Psoas muscle (tissue), 7 donors: ENCODE measurements at regions not wholly inside any gene's neighbourhood (a gene's known extent, or its start where the extent isn't known, plus 50 kb on each side); places are given as distances from the start of the nearest gene placed in this dataset.

Experiments used
- ATAC-seq, 4 donors: fragments of 200-7000 bp; cut with Tn5 transposase; one replicate each; pipeline ENCODE4 v1.9.1; 2020; ENCODE audit warnings: moderate library complexity in 3 of 4, mild to moderate bottlenecking in 2 of 4
- DNase-seq, 2 donors: peaks; one replicate each; pipeline ENCODE4 v3.0.0-alpha.2; 2020
- H3K27ac ChIP-seq: fragments of 200-600 bp; one replicate; pipeline ENCODE4 v1.8.0; 2022
- H3K27me3 ChIP-seq, 3 donors: fragments of 200-600 bp in 1 of 3; one replicate each; pipeline versions ENCODE4 v1.6.1 to v1.8.0; 2013 to 2022; ENCODE audit warnings: low read length in 2 of 3, mild to moderate bottlenecking in 2 of 3, moderate library complexity in 1 of 3; ENCODE audit not compliant: insufficient read depth in 3 of 3
- H3K36me3 ChIP-seq, 2 donors: fragments of 200-600 bp in 1 of 2; one replicate each; pipeline versions ENCODE4 v1.6.1 to v1.8.0; 2013 to 2022; ENCODE audit warnings: low read depth in 1 of 2, mild to moderate bottlenecking in 1 of 2, moderate library complexity in 1 of 2; ENCODE audit not compliant: insufficient read depth in 1 of 2
- H3K4me1 ChIP-seq: fragments of 200-600 bp; one replicate; pipeline ENCODE4 v1.8.0; 2022
- H3K4me3 ChIP-seq: fragments of 200-600 bp; one replicate; pipeline ENCODE4 v1.8.0; 2022; ENCODE audit warnings: mild to moderate bottlenecking
- H3K9me3 ChIP-seq: fragments of 200-600 bp; one replicate; pipeline ENCODE4 v1.8.0; 2022
- CTCF ChIP-seq: fragments of 200-600 bp; IDR thresholded peaks from one replicate; pipeline ENCODE4 v1.8.0; 2022; ENCODE audit warnings: antibody characterized with exemption
- WGBS, 3 donors: extraction: QIAGEN DNeasy Blood & Tissue Kit; methylation state at CpG; one replicate each; pipeline versions ENCODE4 v1.1.6 to v1.1.7; 2013; 5-methylcytosine and 5-hydroxymethylcytosine counted together
- intact Hi-C, 2 donors: fragments of 100-400 bp; cut with DNase I; formaldehyde crosslinking; loops; one replicate each; pipeline versions ENCODE4 v1.11.0 to v1.14.2; 2022
- donor health status: healthy with polysubstance abuse.
- donor health status: DM: no; HTN: no; CAD: no; lungs with moderate emphysema.
- donor health status: Bipolar disorder and iron deficiency.
- donor health status: healthy.
- donor health status: DM: yes; HTN: yes; CAD: no.
- donor health status: DM: no; HTN: no; CAD: no.
- donor health status: DM: yes; HTN: yes; CAD: no.

- ATAC-seq: no peak
- WGBS, 3 donors: 72 to 88% (median 81%) methylated on average over 2 of the region's 2 CpGs
- TF ChIP-seq CTCF: no peak
- Histone ChIP-seq H3K27ac (no peak overlapping the region), H3K4me1 (no peaks in the 10 kb centered on the region), H3K4me3 (no peak overlapping the region), H3K9me3 (no peaks in the 10 kb centered on the region), H3K27me3 (no peaks in the 10 kb centered on the region), H3K36me3 (no peaks in the 10 kb centered on the region)
- no peak for DNase-seq
- intact Hi-C loops: no loop called here
Measured at GRCh38 chr1:217052196-217052595, 329.0 kb upstream of the ESRRG start.

GRCh38 chr1:217049721-217050120, 326.5 kb upstream of the ESRRG start:
- Histone ChIP-seq H3K9me3 (no peaks in the 10 kb centered on the region), H3K27ac (no peak overlapping the region), H3K36me3 (no peaks in the 10 kb centered on the region), H3K27me3 (no peaks in the 10 kb centered on the region), H3K4me1 (no peaks in the 10 kb centered on the region), H3K4me3 (no peak overlapping the region)
- peak in 1 of 4 donors; percentile 16 for ATAC-seq
- no peak for TF ChIP-seq CTCF
- no peak for DNase-seq
- 9 to 19% (median 16%) methylated on average over 2 of the region's 2 CpGs for WGBS, 3 donors
- intact Hi-C loops: no loop called here

GRCh38 chr1:217049081-217049480, 325.9 kb upstream of the ESRRG start:
- Histone ChIP-seq H3K4me3 (no peak overlapping the region), H3K4me1 (no peaks in the 10 kb centered on the region), H3K27ac (no peak overlapping the region), H3K36me3 (no peaks in the 10 kb centered on the region), H3K27me3 (no peaks in the 10 kb centered on the region), H3K9me3 (no peaks in the 10 kb centered on the region)
- no peak for TF ChIP-seq CTCF
- intact Hi-C loops: no loop called here
- DNase-seq: no peak
- no peak for ATAC-seq
- 90 to 95% (median 90%) methylated on average over 1 of the region's 1 CpG for WGBS, 3 donors

- H3K27me3 ChIP-seq: no peaks in the 10 kb centered on the region
- TF ChIP-seq CTCF: no peak
- H3K9me3 ChIP-seq: no peaks in the 10 kb centered on the region
- ATAC-seq (peak in 1 of 4 donors; percentile 59), DNase-seq (no peak)
- H3K4me3 ChIP-seq: no peak overlapping the region
- intact Hi-C loops: no loop called here
- no peaks in the 10 kb centered on the region for H3K36me3 ChIP-seq
- no peak overlapping the region for H3K27ac ChIP-seq
- H3K4me1 ChIP-seq: no peaks in the 10 kb centered on the region
- 76 to 80% (median 79%) methylated on average over 5 of the region's 5 CpGs for WGBS, 3 donors
Measured at GRCh38 chr1:217048104-217048707, 325.0 kb upstream of the ESRRG start.
